ENCODE measurements at regions not wholly inside any gene's neighbourhood (a gene's known extent, or its start where the extent isn't known, plus 50 kb on each side); places are given as distances from the start of the nearest gene placed in this dataset.
A peak's percentile ranks its signal among the peaks of the same experiment; 100 is the strongest.

GRCh38 chrX:87727620-87728019 is 210.0 kb downstream of the KLHL4 start:
- no peak for DNase-seq

GRCh38 chrX:87728024-87728423 is 210.4 kb downstream of the KLHL4 start:
- no peak for DNase-seq

DNA sequence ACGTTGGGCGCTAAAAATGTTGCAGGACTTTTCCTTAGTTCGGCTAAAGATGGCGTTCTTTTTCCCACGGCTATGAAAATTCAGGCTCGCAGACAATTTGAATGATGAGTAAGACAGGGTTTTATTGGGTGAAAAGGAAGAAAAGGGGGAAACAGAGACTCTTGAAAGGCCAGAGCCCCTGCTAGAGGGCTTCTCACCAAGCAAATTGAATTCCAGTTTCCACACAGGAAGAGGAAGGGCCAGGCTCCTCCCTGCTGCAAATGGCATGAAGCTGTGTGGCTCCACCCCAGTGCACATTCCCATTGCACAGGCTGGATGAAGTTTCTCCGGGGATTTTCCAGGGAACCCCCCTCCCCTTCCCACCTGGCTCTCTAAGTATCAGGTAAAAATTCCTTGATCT is 210.9 kb downstream of the KLHL4 start:
- no peak for DNase-seq

DNA sequence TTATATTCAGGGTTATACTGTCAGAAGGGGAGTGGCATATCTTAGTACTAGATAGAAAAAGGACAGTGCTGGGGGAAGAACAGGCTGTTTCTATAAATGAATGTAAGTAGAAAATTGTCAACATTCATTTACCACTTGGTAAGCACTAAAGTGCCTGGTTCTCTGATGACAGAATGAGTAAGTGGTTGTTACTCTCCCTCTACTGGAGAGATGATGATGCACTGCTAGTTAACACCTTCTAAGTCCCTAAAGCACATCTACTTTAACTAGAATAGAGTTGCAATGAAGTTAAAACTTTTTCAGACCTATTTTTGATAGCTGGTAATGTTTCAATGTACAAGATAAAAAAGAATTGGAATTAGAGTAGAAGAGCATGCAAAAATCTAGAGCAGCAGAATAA is 214.5 kb downstream of the KLHL4 start:
- DNase-seq: no peak

- no peak for DNase-seq
Observed at GRCh38 chrX:87736576-87736975, 219.0 kb downstream of the KLHL4 start.

DNA sequence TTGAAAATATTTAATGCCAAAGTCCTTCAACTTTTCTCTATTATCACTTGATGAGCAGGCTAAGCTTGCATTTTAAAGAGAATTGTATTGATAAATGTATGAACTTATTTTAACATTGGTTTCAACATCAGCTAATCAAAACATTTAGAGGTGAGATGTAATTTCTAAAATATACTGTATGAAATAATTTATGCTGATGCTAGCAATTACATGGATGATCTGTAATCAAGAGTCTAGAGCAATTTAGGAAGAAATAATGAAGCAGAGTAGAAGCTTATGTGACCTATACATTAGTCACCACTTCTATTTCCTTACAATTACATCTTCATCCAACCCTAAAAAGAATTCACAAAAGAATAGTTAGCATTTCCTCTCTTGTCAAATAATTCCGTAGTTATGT is 226.8 kb downstream of the KLHL4 start:
- DNase-seq: no peak

GRCh38 chrX:87755493-87755892 is 237.9 kb downstream of the KLHL4 start:
- DNase-seq: no peak

- no peak for DNase-seq
Observed at GRCh38 chrX:87788976-87789375, 271.4 kb downstream of the KLHL4 start.

DNA sequence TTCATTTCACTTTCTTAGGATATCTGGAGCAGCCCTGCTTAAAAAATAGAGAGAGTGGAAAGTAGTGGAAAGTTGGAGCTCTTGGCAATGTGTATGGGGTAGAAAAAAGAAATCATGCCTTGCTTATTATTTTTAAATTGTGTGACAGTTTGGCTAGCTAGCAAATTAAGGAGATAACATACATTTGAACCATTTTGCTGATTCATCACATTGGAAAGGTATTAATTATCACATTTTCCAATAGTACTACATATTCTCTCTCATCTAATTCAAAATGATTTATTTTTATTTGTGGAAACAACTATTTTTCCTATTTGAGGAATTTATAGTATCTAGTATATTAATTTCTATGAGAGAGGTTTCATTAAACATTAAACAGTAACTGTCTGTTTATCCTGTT is 280.4 kb downstream of the KLHL4 start:
- no peak for DNase-seq

DNA sequence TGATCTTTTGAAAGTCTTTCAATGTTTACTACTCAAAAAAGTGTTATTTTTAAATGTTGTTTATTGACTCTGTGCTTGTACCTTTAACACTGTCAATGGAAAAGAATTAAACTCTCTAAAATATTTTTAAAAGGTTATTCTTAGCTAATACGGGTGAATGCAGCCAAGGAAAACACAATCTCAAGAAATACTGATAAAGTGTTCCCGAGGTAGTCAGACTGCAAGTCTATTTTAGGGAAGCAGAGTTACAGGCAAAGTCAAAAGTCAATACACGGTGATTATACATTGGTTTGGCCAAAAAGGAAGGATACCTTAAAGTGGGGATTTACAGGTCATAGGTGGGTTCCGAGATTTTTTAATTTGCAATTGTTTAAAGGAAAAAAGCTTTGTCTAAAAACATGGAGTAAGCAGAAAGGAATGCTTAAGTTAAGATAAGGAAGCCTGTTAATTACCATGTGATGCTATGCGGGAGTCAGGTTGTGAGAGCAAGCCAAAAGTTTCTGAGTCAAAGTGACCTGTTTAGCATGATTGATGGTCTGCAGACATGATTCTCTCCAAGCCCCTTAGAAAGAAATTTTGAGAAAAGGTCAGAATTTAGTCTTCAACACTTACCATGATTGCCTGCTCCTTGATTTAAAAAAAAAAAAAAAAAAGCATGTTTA is 288.4 kb downstream of the KLHL4 start:
- DNase-seq: no peak

- DNase-seq: no peak
Observed at GRCh38 chrX:87808576-87809243, 291.1 kb downstream of the KLHL4 start.

DNA sequence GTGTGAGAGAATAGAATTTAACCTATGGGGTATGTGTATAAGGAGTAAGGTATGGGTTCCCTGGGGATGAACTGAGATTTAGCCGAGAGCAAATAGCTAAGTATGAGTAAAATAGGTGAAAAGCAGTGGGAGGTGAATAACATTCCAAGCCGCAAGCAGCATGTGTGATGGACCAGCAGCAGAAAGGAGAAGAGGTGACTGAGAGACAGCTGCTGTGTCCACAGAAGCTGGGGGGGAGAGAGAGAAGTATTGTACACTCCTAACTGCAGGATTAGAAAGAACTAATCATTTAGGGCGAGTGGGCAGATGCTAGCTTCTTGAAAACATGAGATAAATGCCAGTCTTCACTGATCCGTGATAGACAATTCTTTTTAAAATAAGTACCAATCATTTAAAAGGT is 296.0 kb downstream of the KLHL4 start:
- DNase-seq: no peak

GRCh38 chrX:87846956-87847355 is 329.4 kb downstream of the KLHL4 start:
- no peak for DNase-seq

- DNase-seq: no peak
Observed at GRCh38 chrX:87873347-87873941, 355.8 kb downstream of the KLHL4 start.

- DNase-seq: no peak
Observed at GRCh38 chrX:87874043-87874442, 356.4 kb downstream of the KLHL4 start.

- DNase-seq: no peak
Observed at GRCh38 chrX:87878926-87879325, 361.3 kb downstream of the KLHL4 start.

- no peak for DNase-seq
Observed at GRCh38 chrX:87890437-87890836, 372.8 kb downstream of the KLHL4 start.

- no peak for DNase-seq
Observed at GRCh38 chrX:87895421-87895820, 377.8 kb downstream of the KLHL4 start.

GRCh38 chrX:87896057-87896456 is 378.5 kb downstream of the KLHL4 start:
- no peak for DNase-seq

DNA sequence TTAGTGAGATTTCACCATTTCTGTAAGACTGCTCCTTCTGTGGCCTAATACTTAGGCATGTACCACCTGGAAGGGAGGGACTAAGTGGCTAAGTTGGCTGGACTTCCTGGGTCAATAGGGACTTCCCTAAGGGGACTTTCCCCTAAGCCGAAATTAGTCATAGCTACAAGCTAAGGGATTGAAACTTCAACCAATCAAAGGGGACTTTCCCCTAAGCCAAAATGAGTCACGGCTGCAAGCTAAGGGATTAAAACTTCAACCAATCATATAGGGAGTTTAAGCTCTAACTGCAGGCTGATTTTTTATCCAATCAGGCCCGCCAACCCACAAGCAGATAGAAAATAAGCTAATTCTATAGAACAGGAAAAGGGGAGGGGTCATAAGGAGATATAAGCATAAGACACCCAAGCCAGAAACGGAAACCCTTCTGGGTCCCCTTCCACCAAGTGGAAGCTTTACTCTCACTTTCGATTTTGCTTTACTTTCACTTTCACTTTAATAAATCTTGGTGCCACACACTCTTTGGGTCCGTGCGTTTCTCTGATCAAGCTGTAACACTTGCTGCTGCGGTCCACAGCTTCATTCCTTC is 382.8 kb downstream of the KLHL4 start:
- peak; percentile 2 for DNase-seq

DNA sequence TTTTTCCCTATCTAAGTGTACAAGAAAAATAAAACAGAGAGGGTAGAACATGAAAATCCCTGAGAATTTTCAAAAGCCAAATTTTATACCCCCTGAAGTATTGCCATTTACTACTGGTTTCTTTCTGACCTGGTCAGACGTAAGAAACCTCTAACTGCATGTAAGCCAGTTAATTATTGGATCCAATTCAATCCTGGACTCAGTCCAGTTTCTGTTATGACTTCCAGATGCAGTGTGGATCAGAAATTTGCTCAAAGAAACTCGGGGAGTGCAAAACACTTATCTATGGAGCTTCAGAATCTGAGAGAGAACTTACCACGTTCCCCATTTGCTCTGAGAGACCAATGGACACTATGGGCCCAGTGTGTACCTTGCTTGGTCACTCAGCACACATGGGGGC is 383.5 kb downstream of the KLHL4 start:
- no peak for DNase-seq

DNA sequence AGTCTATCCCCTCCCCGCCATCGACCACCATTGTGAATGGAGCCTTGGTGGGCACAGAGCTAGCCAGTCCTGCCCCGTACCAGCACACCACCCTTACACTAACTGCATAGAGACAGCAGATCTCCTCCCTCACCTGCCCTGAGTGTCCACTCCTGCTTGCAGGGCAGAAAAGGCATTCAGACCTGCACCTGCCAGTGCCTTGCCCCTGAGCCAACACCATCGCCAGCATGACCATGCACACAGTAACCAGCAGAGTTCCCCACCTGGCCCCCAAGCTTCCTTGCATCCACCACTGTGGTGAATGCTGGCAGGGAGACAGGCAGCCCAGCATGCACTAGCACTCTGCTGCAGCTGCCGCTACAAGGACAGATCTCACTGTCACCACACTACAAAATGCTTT is 397.1 kb downstream of the KLHL4 start:
- DNase-seq: no peak

GRCh38 chrX:87924619-87925018 is 407.0 kb downstream of the KLHL4 start:
- DNase-seq: no peak

GRCh38 chrX:87941841-87942240 is 424.2 kb downstream of the KLHL4 start:
- DNase-seq: no peak
